Stimulated activated CD4-positive, alpha-beta T cell treated with anti-CD3 and anti-CD28 coated beads, Interleukin-12 subunit alpha, Interleukin-12 subunit beta, amount 100 ng/mL, for 48 hours (primary cell): ENCODE measurements at regions not wholly inside any gene's neighbourhood (a gene's known extent, or its start where the extent isn't known, plus 50 kb on each side); places are given as distances from the start of the nearest gene placed in this dataset.
A peak's percentile ranks its signal among the peaks of the same experiment; 100 is the strongest.

Experiments used
- DNase-seq, 3 donors: peaks; one replicate each; pipeline ENCODE4 v3.0.0-alpha.2; 2020; ENCODE audit warnings: low read depth in 2 of 3, low spot score in 1 of 3

GRCh38 chr13:50699874-50700663 is 143.4 kb downstream of the DLEU7 start:
- no peak for DNase-seq

- DNase-seq, result no peak
Measured at GRCh38 chr13:50700664-50701305, 142.7 kb downstream of the DLEU7 start.

- DNase-seq, result no peak
Measured at GRCh38 chr13:50701469-50701868, 142.0 kb downstream of the DLEU7 start.

GRCh38 chr13:50706505-50706904 is 137.0 kb downstream of the DLEU7 start:
- DNase-seq, result no peak

- DNase-seq, result no peak
Measured at GRCh38 chr13:50707628-50708027, 135.9 kb downstream of the DLEU7 start.

- no peak for DNase-seq
Measured at GRCh38 chr13:50708461-50708860, 135.0 kb downstream of the DLEU7 start.

- no peak for DNase-seq
Measured at GRCh38 chr13:50709058-50709457, 134.4 kb downstream of the DLEU7 start.

- DNase-seq, result no peak
Measured at GRCh38 chr13:50711131-50711815, 132.2 kb downstream of the DLEU7 start.

GRCh38 chr13:50711996-50712395 is 131.5 kb downstream of the DLEU7 start:
- no peak for DNase-seq

GRCh38 chr13:50712456-50712855 is 131.0 kb downstream of the DLEU7 start:
- DNase-seq, result no peak

- DNase-seq, result no peak
Measured at GRCh38 chr13:50712881-50713280, 130.6 kb downstream of the DLEU7 start.

GRCh38 chr13:50713523-50714248 is 129.8 kb downstream of the DLEU7 start:
- peak in 1 of 3 donors; percentile 8 for DNase-seq

GRCh38 chr13:50714891-50715290 is 128.6 kb downstream of the DLEU7 start:
- no peak for DNase-seq

- no peak for DNase-seq
Measured at GRCh38 chr13:50715402-50716146, 127.9 kb downstream of the DLEU7 start.

- no peak for DNase-seq
Measured at GRCh38 chr13:50720861-50721671, 122.4 kb downstream of the DLEU7 start.

- no peak for DNase-seq
Measured at GRCh38 chr13:50721672-50721992, 121.9 kb downstream of the DLEU7 start.

- DNase-seq, result no peak
Measured at GRCh38 chr13:50722440-50723125, 120.9 kb downstream of the DLEU7 start.

- no peak for DNase-seq
Measured at GRCh38 chr13:50724438-50724837, 119.1 kb downstream of the DLEU7 start.

GRCh38 chr13:50724913-50725312 is 118.6 kb downstream of the DLEU7 start:
- no peak for DNase-seq
